ENCODE measurements at regions not wholly inside any gene's neighbourhood (a gene's known extent, or its start where the extent isn't known, plus 50 kb on each side); places are given as distances from the start of the nearest gene placed in this dataset.

DNA sequence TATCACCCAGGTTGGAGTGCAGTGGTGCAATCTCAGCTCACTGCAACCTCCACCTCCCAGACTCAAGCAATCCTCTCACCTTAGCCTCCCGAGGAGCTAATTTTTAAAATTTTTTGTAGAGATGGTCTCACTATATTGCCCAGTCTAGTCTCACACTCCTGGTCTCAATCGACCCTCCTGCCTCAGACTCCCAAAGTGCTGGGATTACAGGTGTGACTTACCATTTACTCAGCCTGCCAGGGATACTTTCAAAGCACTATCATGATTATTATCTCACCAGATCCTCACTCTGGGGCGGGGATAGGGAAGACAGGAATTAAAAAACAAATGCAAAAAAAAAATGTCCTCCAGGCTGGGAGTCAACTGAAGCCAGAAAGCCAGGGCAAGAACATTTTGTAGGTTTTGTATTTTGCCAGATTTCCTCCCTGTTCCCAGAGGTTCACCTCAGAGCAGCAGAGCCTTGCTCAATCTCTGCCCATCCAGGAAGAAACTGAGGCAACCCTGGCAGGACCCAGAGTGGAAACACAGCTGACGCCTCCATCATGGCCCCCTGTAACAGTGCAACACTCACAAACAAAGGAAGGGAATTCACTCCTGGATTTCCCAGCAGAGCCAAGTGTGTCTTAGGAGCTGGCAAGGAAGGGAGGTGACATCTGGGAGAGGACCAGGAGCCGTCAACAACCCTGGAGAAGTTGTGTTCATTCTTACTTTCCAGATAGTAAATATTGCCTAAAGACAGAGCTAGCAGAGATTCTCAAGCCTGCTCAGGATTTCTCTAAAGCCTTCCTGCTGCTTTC, 73.9 kb downstream of the IRF2BPL start:
- Histone ChIP-seq H3K9me2 (replicated peaks; ENCODE audit: insufficient read depth, low read length) (no peaks in the 10 kb centered on the region), H3K79me2 (ENCODE audit: low read length) (no peaks in the 10 kb centered on the region), H3K4me3 (ENCODE audit: low read length) (no peak overlapping the region), H4K20me1 (ENCODE audit: insufficient read depth, low read depth, low read length) (no peaks in the 10 kb centered on the region), H3K9ac (ENCODE audit: low read length) (no peak overlapping the region), H3K4me2 (ENCODE audit: low read depth, low read length, poor library complexity, severe bottlenecking) (peak overlapping the region; percentile 73), H3K27ac (ENCODE audit: low read length) (no peak overlapping the region), H3K36me3 (ENCODE audit: insufficient read depth, low read length) (no peaks in the 10 kb centered on the region), H2AFZ (ENCODE audit: low read length) (no peak overlapping the region; the same call in 1 of the 2 replicates), H3K9me3 (ENCODE audit: low read length) (no peaks in the 10 kb centered on the region), H3K27me3 (ENCODE audit: low read length) (no peaks in the 10 kb centered on the region), H3K4me1 (ENCODE audit: low read length) (peaks cover 26% of the 10 kb centered on the region)
- DNase-seq, result no peak

- Histone ChIP-seq H3K79me2 (ENCODE audit: low read length) (no peaks in the 10 kb centered on the region), H2AFZ (ENCODE audit: low read length) (no peak overlapping the region), H3K4me3 (ENCODE audit: low read length) (no peak overlapping the region), H3K9me3 (ENCODE audit: low read length) (no peaks in the 10 kb centered on the region), H3K4me1 (ENCODE audit: low read length) (peaks cover 26% of the 10 kb centered on the region), H3K36me3 (ENCODE audit: insufficient read depth, low read length) (no peaks in the 10 kb centered on the region), H4K20me1 (ENCODE audit: insufficient read depth, low read depth, low read length) (no peaks in the 10 kb centered on the region; the same call in 1 of the 2 replicates), H3K27ac (ENCODE audit: low read length) (no peak overlapping the region), H3K9me2 (replicated peaks; ENCODE audit: insufficient read depth, low read length) (no peaks in the 10 kb centered on the region), H3K4me2 (ENCODE audit: low read depth, low read length, poor library complexity, severe bottlenecking) (no peak overlapping the region), H3K9ac (ENCODE audit: low read length) (peak overlapping the region; percentile 15), H3K27me3 (ENCODE audit: low read length) (no peaks in the 10 kb centered on the region)
- no peak for DNase-seq
Measured at GRCh38 chr14:76953311-76953945, 75.1 kb downstream of the IRF2BPL start.

DNA sequence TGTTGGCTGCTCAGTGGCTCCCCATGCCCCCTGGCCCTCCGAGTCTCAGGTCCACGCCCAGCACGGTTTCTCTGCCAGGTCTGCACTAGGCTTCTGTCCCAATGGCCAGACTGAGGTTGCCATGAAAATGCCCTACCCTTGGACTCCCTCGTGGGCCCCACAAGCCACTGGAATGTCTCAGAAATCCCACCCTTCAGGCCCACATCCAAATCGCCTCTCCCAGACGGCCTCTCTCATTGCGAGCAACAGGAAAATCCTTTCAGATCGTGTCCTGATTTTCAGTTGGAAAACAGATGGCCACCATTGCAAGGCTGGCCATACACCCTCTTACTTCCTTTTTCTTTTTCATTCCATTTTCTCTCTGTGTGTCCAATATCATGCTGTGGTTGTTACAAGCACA, 77.3 kb downstream of the IRF2BPL start:
- DNase-seq, result no peak
- Histone ChIP-seq H3K4me3 (ENCODE audit: low read length) (no peak overlapping the region), H2AFZ (ENCODE audit: low read length) (no peak overlapping the region), H3K4me1 (ENCODE audit: low read length) (peaks cover 31% of the 10 kb centered on the region), H3K9ac (ENCODE audit: low read length) (no peak overlapping the region), H3K36me3 (ENCODE audit: insufficient read depth, low read length) (no peaks in the 10 kb centered on the region), H3K9me2 (replicated peaks; ENCODE audit: insufficient read depth, low read length) (no peaks in the 10 kb centered on the region), H3K27ac (ENCODE audit: low read length) (no peak overlapping the region), H3K27me3 (ENCODE audit: low read length) (no peaks in the 10 kb centered on the region), H3K79me2 (ENCODE audit: low read length) (no peaks in the 10 kb centered on the region), H3K4me2 (ENCODE audit: low read depth, low read length, poor library complexity, severe bottlenecking) (no peak overlapping the region), H3K9me3 (ENCODE audit: low read length) (no peaks in the 10 kb centered on the region), H4K20me1 (ENCODE audit: insufficient read depth, low read depth, low read length) (no peaks in the 10 kb centered on the region; the same call in 1 of the 2 replicates)

DNA sequence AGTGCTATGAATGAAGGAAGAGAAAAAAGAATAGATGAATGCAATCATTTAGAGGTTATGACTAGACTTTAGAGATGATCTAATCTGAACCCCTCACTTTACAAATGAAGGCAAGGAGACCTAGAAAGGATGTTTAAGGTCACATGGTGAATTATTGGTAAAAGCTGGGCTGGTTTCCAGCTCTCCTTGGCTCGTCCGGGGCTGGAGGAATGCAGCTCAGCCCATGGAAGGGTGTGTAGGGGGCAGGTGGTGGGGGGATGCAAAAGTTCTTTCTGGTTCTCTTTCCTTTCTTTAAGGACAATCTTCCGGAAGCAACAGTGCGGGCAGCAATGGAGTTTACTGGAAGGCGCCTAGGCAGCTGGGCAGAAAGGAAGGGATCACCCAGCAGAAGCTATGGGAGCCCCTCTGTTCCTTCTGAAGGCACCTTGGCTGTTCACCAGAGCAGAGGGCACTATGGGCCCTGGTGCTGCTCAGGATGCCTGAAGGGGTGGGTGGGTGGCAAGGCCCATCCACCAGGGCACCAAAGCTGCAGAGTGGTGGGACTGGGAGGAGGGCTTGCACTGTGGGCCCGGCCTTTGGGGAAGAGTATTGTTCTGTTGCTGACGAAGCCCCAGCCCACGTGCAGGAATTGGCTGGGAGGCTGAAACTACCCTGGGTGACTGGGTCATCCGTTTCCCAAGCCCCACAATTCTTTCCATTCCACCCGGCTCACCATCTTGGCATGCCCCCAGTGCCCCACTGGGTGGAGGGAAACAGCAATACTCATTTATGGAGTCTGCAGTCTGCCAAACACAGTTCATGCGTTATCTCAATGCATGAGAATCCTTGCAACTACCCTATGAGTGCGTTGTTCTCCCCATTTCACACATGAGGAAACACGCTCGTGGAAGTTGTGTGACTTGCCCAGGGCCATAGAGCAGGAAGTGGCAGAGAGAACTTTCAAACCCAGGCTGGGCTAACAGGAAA, 78.2 kb downstream of the IRF2BPL start:
- Histone ChIP-seq H2AFZ (ENCODE audit: low read length) (no peak overlapping the region), H3K9me2 (replicated peaks; ENCODE audit: insufficient read depth, low read length) (no peaks in the 10 kb centered on the region), H3K9me3 (ENCODE audit: low read length) (no peaks in the 10 kb centered on the region), H3K79me2 (ENCODE audit: low read length) (no peaks in the 10 kb centered on the region), H3K4me1 (ENCODE audit: low read length) (peaks cover 22% of the 10 kb centered on the region), H3K27ac (ENCODE audit: low read length) (no peak overlapping the region), H3K9ac (ENCODE audit: low read length) (no peak overlapping the region), H3K27me3 (ENCODE audit: low read length) (no peaks in the 10 kb centered on the region), H3K4me2 (ENCODE audit: low read depth, low read length, poor library complexity, severe bottlenecking) (no peak overlapping the region), H3K36me3 (ENCODE audit: insufficient read depth, low read length) (no peaks in the 10 kb centered on the region), H3K4me3 (ENCODE audit: low read length) (no peak overlapping the region), H4K20me1 (ENCODE audit: insufficient read depth, low read depth, low read length) (no peaks in the 10 kb centered on the region; the same call in 1 of the 2 replicates)
- DNase-seq, result no peak

DNA sequence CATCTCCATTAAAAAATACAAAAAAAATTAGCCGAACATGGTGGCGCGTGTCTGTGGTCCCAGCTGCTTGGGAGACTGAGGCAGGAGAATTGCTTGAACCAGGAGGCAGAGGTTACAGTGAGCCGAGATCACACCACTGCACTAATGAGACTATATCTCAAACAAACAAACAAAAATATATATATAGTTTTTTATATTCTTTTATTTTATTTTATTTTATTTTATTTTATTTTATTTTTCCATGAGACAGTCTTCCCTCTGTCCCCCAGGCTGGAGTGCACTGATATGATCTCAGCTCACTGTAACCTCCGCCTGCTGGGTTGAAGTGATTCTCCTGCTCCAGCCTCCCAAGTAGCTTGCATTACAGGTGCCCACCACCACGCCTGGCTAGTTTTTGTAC, 79.5 kb downstream of the IRF2BPL start:
- Histone ChIP-seq H3K4me3 (ENCODE audit: low read length) (no peak overlapping the region), H4K20me1 (ENCODE audit: insufficient read depth, low read depth, low read length) (no peaks in the 10 kb centered on the region; the same call in 1 of the 2 replicates), H3K4me1 (ENCODE audit: low read length) (peaks cover 15% of the 10 kb centered on the region), H3K9ac (ENCODE audit: low read length) (no peak overlapping the region), H3K27ac (ENCODE audit: low read length) (no peak overlapping the region), H3K79me2 (ENCODE audit: low read length) (no peaks in the 10 kb centered on the region), H3K36me3 (ENCODE audit: insufficient read depth, low read length) (no peaks in the 10 kb centered on the region), H3K27me3 (ENCODE audit: low read length) (no peaks in the 10 kb centered on the region), H2AFZ (ENCODE audit: low read length) (no peak overlapping the region), H3K9me2 (replicated peaks; ENCODE audit: insufficient read depth, low read length) (no peaks in the 10 kb centered on the region), H3K4me2 (ENCODE audit: low read depth, low read length, poor library complexity, severe bottlenecking) (no peak overlapping the region), H3K9me3 (ENCODE audit: low read length) (no peaks in the 10 kb centered on the region)
- DNase-seq, result no peak

DNA sequence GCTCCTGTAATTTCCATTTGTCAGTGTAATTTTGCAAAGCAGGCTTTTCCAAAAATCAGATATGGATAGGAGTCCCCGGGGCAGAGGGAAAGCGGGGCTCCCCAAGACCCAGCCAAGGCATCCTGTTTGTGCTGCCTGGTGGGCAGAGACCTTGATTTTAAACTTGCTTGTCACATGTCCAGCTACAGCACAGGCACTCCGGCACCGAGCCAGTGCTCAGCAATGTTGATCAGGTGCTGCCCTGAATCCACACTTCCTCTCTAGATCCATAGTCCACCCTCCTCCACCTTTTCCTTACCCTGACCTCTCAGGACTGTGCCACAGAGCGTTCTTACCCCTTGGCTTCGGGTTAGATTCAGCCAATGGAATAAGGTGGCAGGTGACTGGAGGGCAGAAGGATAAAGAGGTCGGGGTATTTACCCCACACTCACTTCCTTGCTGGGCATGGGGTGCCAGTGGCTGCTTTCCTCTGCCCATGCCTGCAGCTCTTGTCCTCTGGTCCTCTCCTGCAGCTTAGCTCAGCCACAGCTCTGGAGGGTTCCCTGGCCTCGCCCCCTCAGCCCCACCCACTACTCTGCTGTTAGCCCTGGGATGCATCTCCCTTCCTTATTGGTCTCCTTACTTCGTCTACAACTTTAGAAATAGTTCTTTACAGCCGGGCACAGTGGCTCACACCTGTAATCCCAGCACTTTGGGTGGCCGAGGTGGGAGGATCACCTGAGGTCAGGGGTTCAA, 80.1 kb downstream of the IRF2BPL start:
- H2AFZ ChIP-seq (ENCODE audit: low read length), result no peak overlapping the region
- no peaks in the 10 kb centered on the region for H3K27me3 ChIP-seq (ENCODE audit: low read length)
- H3K79me2 ChIP-seq (ENCODE audit: low read length), result no peaks in the 10 kb centered on the region
- DNase-seq, result no peak
- no peak overlapping the region for H3K4me2 ChIP-seq (ENCODE audit: low read depth, low read length, poor library complexity, severe bottlenecking)
- H4K20me1 ChIP-seq (ENCODE audit: insufficient read depth, low read depth, low read length), result no peaks in the 10 kb centered on the region; the same call in 1 of the 2 replicates
- H3K36me3 ChIP-seq (ENCODE audit: insufficient read depth, low read length), result no peaks in the 10 kb centered on the region
- H3K9me3 ChIP-seq (ENCODE audit: low read length), result no peaks in the 10 kb centered on the region
- no peak overlapping the region for H3K27ac ChIP-seq (ENCODE audit: low read length)
- H3K4me1 ChIP-seq (ENCODE audit: low read length), result peaks cover 15% of the 10 kb centered on the region
- no peaks in the 10 kb centered on the region for H3K9me2 ChIP-seq (replicated peaks; ENCODE audit: insufficient read depth, low read length)
- H3K9ac ChIP-seq (ENCODE audit: low read length), result no peak overlapping the region
- no peak overlapping the region for H3K4me3 ChIP-seq (ENCODE audit: low read length)

DNA sequence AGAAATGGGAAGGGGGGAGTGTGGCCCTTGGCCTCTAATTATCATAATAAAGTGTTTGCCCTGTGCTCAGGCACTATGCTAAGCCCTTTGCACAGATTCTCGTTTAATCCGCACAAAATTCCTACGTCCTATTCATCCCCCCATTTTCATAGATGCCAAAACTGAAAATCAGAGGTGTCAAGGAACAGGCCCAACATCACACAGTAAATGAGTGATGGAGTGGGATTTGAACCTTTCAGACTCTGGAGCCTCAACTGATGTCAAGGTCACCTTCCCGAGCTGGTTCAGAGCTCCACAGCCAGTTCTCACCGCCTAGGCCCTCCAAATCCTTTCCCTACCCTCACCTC, 80.7 kb downstream of the IRF2BPL start:
- no peak overlapping the region for H3K9ac ChIP-seq (ENCODE audit: low read length)
- H3K9me3 ChIP-seq (ENCODE audit: low read length), result no peaks in the 10 kb centered on the region
- no peaks in the 10 kb centered on the region; the same call in 1 of the 2 replicates for H4K20me1 ChIP-seq (ENCODE audit: insufficient read depth, low read depth, low read length)
- H3K79me2 ChIP-seq (ENCODE audit: low read length), result no peaks in the 10 kb centered on the region
- H2AFZ ChIP-seq (ENCODE audit: low read length), result no peak overlapping the region
- DNase-seq, result no peak
- H3K4me3 ChIP-seq (ENCODE audit: low read length), result no peak overlapping the region
- H3K27ac ChIP-seq (ENCODE audit: low read length), result no peak overlapping the region
- no peaks in the 10 kb centered on the region for H3K36me3 ChIP-seq (ENCODE audit: insufficient read depth, low read length)
- H3K27me3 ChIP-seq (ENCODE audit: low read length), result no peaks in the 10 kb centered on the region
- H3K4me2 ChIP-seq (ENCODE audit: low read depth, low read length, poor library complexity, severe bottlenecking), result peak overlapping the region; percentile 35
- H3K4me1 ChIP-seq (ENCODE audit: low read length), result peaks cover 15% of the 10 kb centered on the region
- no peaks in the 10 kb centered on the region for H3K9me2 ChIP-seq (replicated peaks; ENCODE audit: insufficient read depth, low read length)
